Stimulated activated effector memory CD8-positive, alpha-beta T cell treated with anti-CD3 and anti-CD28 coated beads, Interleukin-12 subunit alpha, Interleukin-12 subunit beta, amount 100 ng/mL, for 72 hours (primary cell): ENCODE measurements at regions not wholly inside any gene's neighbourhood (a gene's known extent, or its start where the extent isn't known, plus 50 kb on each side); places are given as distances from the start of the nearest gene placed in this dataset.

Experiments used
- ATAC-seq: fragments of 150-1000 bp; cut with Tn5 transposase; 2 replicates; pipeline ENCODE4 v1.10.0; 2021
- DNase-seq, 2 donors: peaks; one replicate each; pipeline ENCODE4 v3.0.0; 2021 to 2022; ENCODE audit warnings: low spot score in 2 of 2
- H3K27ac Mint-ChIP-seq: one replicate; pipeline ENCODE4 v1.8.0; 2022; ENCODE audit warnings: mild to moderate bottlenecking, mixed read lengths
- H3K36me3 Mint-ChIP-seq: one replicate; pipeline ENCODE4 v1.8.0; 2022; ENCODE audit warnings: mild to moderate bottlenecking, mixed read lengths
- H3K4me1 Mint-ChIP-seq: one replicate; pipeline ENCODE4 v1.8.0; 2022; ENCODE audit warnings: mixed read lengths
- H3K4me3 Mint-ChIP-seq: one replicate; pipeline ENCODE4 v1.8.0; 2022; ENCODE audit warnings: mild to moderate bottlenecking, mixed read lengths
- H3K9me3 Mint-ChIP-seq: one replicate; pipeline ENCODE4 v1.8.0; 2022; ENCODE audit warnings: mixed read lengths

DNA sequence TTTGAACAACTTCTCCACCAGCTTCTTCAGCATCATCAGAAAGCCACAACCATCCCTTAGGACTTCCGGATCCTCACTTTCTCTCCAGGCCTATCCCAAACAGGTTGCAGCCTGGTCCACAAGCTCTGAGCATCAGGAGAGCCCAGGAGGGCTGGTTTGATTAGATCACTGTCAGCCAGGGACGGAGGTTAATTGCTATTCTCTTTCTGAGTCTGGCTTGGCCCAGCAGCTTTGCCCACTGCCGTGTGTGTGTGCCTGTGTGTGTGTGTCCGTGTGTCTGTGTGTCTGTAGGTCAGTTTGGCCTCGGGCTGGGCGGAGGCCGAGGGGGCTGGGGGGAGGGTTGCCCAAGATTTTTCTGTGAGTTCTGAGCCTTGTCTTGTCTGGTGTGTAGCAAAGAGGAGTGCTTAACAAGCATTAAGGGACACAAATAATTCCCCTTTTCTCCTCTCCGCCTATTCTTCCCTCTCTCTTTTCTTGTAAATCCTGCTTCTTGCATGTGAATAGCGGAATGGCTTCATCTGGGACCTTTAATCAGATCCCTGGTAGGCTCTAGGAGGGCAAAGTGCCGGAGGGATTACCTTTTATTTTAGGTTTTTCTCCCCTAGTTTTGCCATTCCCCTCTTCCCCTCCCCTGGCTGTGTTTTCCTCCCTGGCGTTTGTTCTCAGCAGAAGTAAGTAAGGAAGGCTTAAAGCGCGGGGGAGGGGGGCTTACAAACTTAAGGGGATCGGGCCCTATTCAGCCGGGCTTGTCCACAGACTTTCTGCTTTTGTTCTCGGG is 138.2 kb upstream of the LHX5 start:
- no peak for DNase-seq
- ATAC-seq: no peak
- no peaks in the 10 kb centered on the region for H3K36me3 Mint-ChIP-seq

DNA sequence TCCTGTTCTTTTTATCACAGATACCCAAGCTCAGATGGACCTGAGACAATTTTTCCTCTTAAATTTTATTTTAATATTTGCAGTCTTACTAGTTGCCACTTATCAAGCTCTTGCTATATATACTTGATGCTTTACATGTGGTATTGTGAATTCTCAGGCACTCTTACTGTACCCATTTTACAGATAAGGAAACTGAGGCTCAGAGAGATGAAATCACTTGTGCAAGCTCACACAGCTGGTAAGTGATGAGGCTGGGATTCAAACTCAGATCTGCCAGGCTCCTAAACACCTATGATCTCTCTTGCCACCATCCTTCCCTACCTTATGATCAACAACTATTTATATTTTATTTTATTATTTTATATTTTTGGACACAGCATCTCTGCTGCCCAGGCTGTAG is 133.0 kb upstream of the LHX5 start:
- no peaks in the 10 kb centered on the region for H3K36me3 Mint-ChIP-seq
- DNase-seq (no peak), ATAC-seq (no peak)
- peaks cover 3% of the 10 kb centered on the region for H3K9me3 Mint-ChIP-seq
- H3K4me3 Mint-ChIP-seq: no peak overlapping the region
- H3K27ac Mint-ChIP-seq: no peak overlapping the region
- no peaks in the 10 kb centered on the region for H3K4me1 Mint-ChIP-seq

More for the DNA sequence above, 138.2 kb upstream of the LHX5 start:
- no peak overlapping the region for H3K27ac Mint-ChIP-seq
- peaks cover 3% of the 10 kb centered on the region for H3K9me3 Mint-ChIP-seq
- no peak overlapping the region for H3K4me3 Mint-ChIP-seq
- H3K4me1 Mint-ChIP-seq: no peaks in the 10 kb centered on the region

DNA sequence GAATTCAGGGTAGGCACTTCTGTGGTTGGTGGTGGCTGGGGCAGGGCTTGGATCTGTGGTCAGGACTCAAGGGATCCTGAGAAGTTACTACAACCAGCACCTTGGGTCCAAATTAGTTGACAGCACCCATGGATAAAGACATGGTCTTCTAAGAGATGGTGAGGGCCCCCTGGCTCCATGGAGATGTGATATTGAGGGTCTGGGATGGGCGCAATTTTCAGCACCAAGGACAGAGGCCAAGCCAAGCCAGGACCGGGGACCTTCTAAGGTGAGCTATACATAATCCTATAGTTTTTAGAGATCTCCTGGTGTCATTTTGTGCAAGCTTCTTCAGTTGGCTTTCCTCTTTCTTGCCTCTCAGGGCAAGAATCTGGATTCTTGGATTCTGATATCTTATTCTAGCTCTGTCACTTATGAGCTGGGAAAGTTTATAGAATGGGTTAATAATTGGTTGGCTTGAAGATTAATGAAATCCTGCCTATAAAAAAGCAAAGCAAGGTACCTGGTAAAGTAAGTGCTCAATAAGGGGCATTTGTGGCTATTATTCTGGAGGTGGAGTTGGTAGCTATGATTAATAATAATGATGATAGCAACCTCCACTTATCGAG is 130.1 kb upstream of the LHX5 start:
- peaks cover 2% of the 10 kb centered on the region for H3K9me3 Mint-ChIP-seq
- ATAC-seq: no peak
- DNase-seq: no peak
- H3K4me3 Mint-ChIP-seq: no peak overlapping the region
- H3K27ac Mint-ChIP-seq: no peak overlapping the region
- H3K4me1 Mint-ChIP-seq: no peaks in the 10 kb centered on the region
- H3K36me3 Mint-ChIP-seq: no peaks in the 10 kb centered on the region

DNA sequence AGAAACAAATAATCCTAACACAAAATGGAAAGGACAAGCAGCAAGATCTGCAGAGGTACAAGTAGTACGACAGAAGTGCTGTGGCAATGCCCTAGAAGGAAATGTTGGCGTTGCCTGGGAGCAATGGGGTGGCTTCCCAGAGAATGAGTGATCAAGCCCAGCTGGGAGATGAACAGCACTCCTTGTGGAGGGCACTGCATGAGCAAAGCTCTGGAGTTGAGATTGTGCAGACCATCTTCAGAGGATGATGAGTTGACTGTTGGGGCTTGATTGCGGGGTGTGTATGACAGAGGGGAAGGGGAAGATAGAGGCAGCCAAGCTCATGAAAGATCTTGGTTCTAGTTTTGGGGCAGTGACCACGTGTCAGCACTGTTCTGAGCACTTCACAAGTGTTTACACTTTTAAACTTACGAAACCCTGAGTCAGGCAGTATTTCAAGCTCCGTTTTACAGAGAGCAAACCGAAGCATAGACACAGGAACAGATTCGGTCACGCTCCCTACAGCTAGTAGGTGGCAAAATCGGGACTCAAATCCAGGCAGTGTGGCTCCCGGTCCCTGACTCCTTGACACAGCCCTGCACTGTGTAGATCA is 127.2 kb upstream of the LHX5 start:
- no peak for DNase-seq
- no peaks in the 10 kb centered on the region for H3K36me3 Mint-ChIP-seq
- H3K4me3 Mint-ChIP-seq: no peak overlapping the region
- peak; percentile 11 for ATAC-seq
- no peak overlapping the region for H3K27ac Mint-ChIP-seq
- peaks cover 2% of the 10 kb centered on the region for H3K9me3 Mint-ChIP-seq
- H3K4me1 Mint-ChIP-seq: no peaks in the 10 kb centered on the region

DNA sequence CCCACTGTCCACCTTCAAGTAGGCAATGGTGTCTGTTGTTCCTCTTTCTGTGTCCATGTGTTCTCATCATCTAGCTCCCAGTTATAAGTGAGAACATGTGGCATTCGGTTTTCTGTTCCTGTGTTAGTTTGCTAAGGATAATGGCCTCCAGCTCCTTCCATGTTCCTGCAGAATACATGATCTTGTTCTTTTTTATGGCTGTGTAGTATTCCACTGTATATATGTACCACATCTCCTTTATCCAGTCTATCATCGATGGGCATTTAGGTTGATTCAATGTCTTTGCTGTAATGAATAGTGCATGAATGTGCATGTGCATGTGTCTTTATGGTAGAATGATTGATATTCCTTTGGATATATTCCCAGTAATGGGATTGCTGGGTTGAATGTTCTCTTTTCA is 123.3 kb upstream of the LHX5 start:
- ATAC-seq (no peak), DNase-seq (no peak)
- H3K9me3 Mint-ChIP-seq: peaks cover 6% of the 10 kb centered on the region
- no peak overlapping the region for H3K4me3 Mint-ChIP-seq
- H3K4me1 Mint-ChIP-seq: peaks cover 8% of the 10 kb centered on the region
- no peaks in the 10 kb centered on the region for H3K36me3 Mint-ChIP-seq
- H3K27ac Mint-ChIP-seq: no peak overlapping the region

- Mint-ChIP-seq H3K9me3 (peaks cover 11% of the 10 kb centered on the region), H3K4me3 (peak overlapping the region; percentile 32), H3K27ac (no peak overlapping the region), H3K4me1 (peaks cover 8% of the 10 kb centered on the region), H3K36me3 (no peaks in the 10 kb centered on the region)
- ATAC-seq (peak; percentile 44), DNase-seq (no peak)
Measured at GRCh38 chr12:113591480-113591974, 119.9 kb upstream of the LHX5 start.

DNA sequence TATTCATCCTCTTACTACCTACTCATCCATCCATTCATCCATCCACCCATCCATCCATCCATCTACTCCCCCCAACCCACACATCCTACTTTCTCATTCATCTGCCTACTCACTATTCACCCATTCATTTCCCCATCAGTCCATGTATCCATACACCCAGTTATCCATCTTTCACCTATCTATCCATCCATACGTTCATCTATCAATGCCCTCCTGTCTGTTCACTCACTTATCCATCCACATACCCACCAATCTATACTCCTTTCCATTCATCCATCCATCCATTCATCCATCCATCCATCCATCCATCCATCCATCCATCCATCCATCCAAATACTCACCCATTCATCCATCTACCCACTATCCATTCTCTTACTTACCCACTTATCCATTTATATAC is 117.8 kb upstream of the LHX5 start:
- peaks cover 8% of the 10 kb centered on the region for H3K4me1 Mint-ChIP-seq
- ATAC-seq (no peak), DNase-seq (no peak)
- no peak overlapping the region for H3K4me3 Mint-ChIP-seq
- H3K36me3 Mint-ChIP-seq: no peaks in the 10 kb centered on the region
- no peak overlapping the region for H3K27ac Mint-ChIP-seq
- peaks cover 11% of the 10 kb centered on the region for H3K9me3 Mint-ChIP-seq

DNA sequence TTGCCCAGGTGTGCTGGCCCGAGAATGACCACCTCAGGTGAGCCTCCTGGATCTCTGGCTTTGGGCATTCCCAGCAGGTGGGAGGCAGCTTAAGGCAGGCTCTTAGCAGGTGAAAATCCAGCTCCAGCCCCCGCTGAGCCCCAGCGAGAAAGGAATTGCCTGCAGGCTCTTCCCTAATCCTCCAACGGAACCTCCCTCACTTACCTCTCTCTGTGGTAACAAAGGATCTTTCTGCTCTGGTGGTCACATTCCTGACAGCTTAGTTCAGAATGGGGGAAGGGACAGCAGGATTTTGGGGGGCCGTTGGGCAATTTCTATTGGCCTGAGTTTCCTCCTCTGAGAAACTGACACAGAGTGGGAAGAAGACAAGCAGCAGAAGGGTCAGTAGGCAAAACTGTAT is 116.0 kb upstream of the LHX5 start:
- Mint-ChIP-seq H3K36me3 (no peaks in the 10 kb centered on the region), H3K9me3 (peaks cover 11% of the 10 kb centered on the region), H3K4me3 (no peak overlapping the region), H3K27ac (no peak overlapping the region), H3K4me1 (peaks cover 8% of the 10 kb centered on the region)
- ATAC-seq (no peak), DNase-seq (no peak)

GRCh38 chr12:113586461-113586860 is 114.8 kb upstream of the LHX5 start:
- H3K36me3 Mint-ChIP-seq: no peaks in the 10 kb centered on the region

DNA sequence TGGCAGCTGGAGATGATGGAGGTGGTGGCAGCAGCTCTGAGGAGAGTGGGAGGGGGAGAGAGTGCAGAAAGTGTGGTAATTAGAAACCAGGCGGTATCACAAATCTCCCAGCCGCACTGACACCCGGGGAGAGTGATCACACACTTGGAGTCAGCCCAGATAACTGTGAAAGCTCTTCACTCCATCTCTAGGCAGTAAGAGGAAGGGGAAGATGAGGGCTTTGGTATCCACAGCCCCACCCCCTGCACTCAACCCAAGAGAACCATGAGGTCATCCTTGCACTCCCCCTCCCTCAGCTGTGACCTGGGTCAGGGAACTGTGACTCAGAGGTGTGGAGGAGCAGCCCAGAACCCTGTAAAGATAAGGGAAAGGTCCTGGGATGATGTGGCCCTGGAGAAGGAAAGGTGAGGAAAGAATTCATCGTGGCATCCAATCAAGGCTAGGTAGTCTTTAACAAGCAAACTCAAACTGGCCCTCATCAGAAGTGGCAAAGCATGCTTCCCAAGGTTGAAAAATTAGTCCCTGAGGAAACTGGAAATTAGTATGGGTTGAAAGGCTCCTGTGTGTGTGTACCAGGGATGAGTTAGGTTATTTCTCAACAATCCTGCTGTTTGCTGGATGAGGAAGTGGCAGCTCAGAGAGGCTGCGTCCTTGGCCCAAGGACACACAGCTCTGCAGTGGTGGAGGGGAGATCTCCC is 111.0 kb upstream of the LHX5 start:
- Mint-ChIP-seq H3K9me3 (peaks cover 5% of the 10 kb centered on the region), H3K4me3 (no peak overlapping the region), H3K36me3 (no peaks in the 10 kb centered on the region), H3K4me1 (no peaks in the 10 kb centered on the region), H3K27ac (no peak overlapping the region)
- peak; percentile 13 for ATAC-seq
- no peak for DNase-seq

More at GRCh38 chr12:113586461-113586860, 114.8 kb upstream of the LHX5 start:
- Mint-ChIP-seq H3K9me3 (peaks cover 11% of the 10 kb centered on the region), H3K27ac (no peak overlapping the region), H3K4me1 (peaks cover 8% of the 10 kb centered on the region), H3K4me3 (no peak overlapping the region)
- DNase-seq (no peak), ATAC-seq (no peak)

- H3K36me3 Mint-ChIP-seq: no peaks in the 10 kb centered on the region
- no peak for DNase-seq
- no peak for ATAC-seq
- H3K4me3 Mint-ChIP-seq: no peak overlapping the region
- no peak overlapping the region for H3K27ac Mint-ChIP-seq
- peaks cover 5% of the 10 kb centered on the region for H3K9me3 Mint-ChIP-seq
- no peaks in the 10 kb centered on the region for H3K4me1 Mint-ChIP-seq
Measured at GRCh38 chr12:113581342-113581741, 109.7 kb upstream of the LHX5 start.

DNA sequence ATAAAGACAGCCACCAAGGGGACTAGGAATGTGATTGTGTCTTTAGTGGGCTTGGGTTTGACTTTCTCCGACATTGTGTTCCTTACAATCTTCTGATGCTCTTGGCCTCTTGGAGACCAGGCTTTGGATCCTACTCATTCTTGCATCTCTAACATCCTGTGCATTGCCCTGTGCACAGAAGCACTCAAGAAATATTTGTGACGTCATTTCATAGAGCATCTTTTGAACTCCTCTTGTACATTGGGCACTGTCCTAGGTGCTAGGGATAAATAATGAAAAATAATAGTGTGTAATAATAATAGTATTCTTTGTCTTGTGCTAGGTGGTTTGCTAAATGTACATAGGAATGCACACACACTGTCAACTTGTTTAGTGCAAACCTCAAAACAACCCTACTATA is 108.8 kb upstream of the LHX5 start:
- no peaks in the 10 kb centered on the region for H3K4me1 Mint-ChIP-seq
- DNase-seq (no peak), ATAC-seq (no peak)
- H3K9me3 Mint-ChIP-seq: peaks cover 5% of the 10 kb centered on the region
- no peak overlapping the region for H3K4me3 Mint-ChIP-seq
- no peaks in the 10 kb centered on the region for H3K36me3 Mint-ChIP-seq
- no peak overlapping the region for H3K27ac Mint-ChIP-seq

- DNase-seq: no peak
- Mint-ChIP-seq H3K4me1 (no peaks in the 10 kb centered on the region), H3K4me3 (no peak overlapping the region), H3K36me3 (no peaks in the 10 kb centered on the region), H3K9me3 (peaks cover 5% of the 10 kb centered on the region), H3K27ac (no peak overlapping the region)
- ATAC-seq: no peak
Measured at GRCh38 chr12:113577464-113578129, 105.9 kb upstream of the LHX5 start.

DNA sequence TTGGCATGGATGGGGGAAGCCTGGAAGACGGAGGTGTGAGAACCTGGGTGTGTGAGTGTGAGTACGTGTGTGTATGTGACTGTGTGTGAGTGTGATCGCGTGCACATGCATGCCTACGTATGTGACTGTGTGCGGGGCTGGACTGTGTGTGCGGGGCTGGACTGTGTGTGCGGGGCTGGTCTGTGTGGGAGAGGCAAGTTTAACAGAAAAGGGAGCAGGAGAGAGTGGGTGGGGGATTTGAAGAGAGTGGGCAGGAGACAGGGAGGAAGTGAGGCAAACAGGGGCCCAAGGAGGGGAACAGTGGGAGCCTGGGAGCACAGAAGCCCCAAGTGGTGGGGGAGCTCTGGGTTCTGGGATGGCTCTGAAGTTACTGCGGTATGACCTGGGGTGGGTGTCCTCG is 103.7 kb upstream of the LHX5 start:
- DNase-seq (no peak), ATAC-seq (peak; percentile 40)

GRCh38 chr12:113573148-113573547 is 101.5 kb upstream of the LHX5 start:
- Mint-ChIP-seq H3K36me3 (no peaks in the 10 kb centered on the region), H3K9me3 (no peaks in the 10 kb centered on the region), H3K27ac (no peak overlapping the region), H3K4me1 (no peaks in the 10 kb centered on the region), H3K4me3 (no peak overlapping the region)
- DNase-seq: no peak
- ATAC-seq: no peak

More for the DNA sequence above, 103.7 kb upstream of the LHX5 start:
- Mint-ChIP-seq H3K4me3 (no peak overlapping the region), H3K36me3 (no peaks in the 10 kb centered on the region), H3K4me1 (no peaks in the 10 kb centered on the region), H3K27ac (no peak overlapping the region), H3K9me3 (no peaks in the 10 kb centered on the region)
